Parathyroid adenoma (tissue), 2 donors: ENCODE measurements at regions not wholly inside any gene's neighbourhood (a gene's known extent, or its start where the extent isn't known, plus 50 kb on each side); places are given as distances from the start of the nearest gene placed in this dataset.
"Not testable (repeated sequence)": the region's sequence is repeated elsewhere in the genome, so short reads cannot be mapped to it uniquely, and the experiment has no call there.

Source experiments
- H2AFZ ChIP-seq: fragments of 300-600 bp; sonication (generic); one replicate; pipeline ENCODE4 v1.7.0; 2017; ENCODE audit warnings: antibody characterized with exemption, mild to moderate bottlenecking
- H3K27ac ChIP-seq: fragments of 300-600 bp; sonication (generic); one replicate; pipeline ENCODE4 v1.7.0; 2017
- H3K27me3 ChIP-seq: fragments of 300-600 bp; sonication (generic); one replicate; pipeline ENCODE4 v1.7.0; 2017; ENCODE audit warnings: low read length; ENCODE audit not compliant: control insufficient read depth, insufficient read depth
- H3K36me3 ChIP-seq: fragments of 300-600 bp; sonication (generic); one replicate; pipeline ENCODE4 v1.7.0; 2017; ENCODE audit warnings: low read length; ENCODE audit not compliant: control insufficient read depth, insufficient read depth
- H3K4me1 ChIP-seq: fragments of 300-600 bp; sonication (generic); one replicate; pipeline ENCODE4 v1.7.0; 2017; ENCODE audit warnings: control low read depth
- H3K4me2 ChIP-seq: fragments of 300-600 bp; sonication (generic); one replicate; pipeline ENCODE4 v1.7.0; 2017; ENCODE audit warnings: low read length
- H3K4me3 ChIP-seq: fragments of 300-600 bp; sonication (generic); one replicate; pipeline ENCODE4 v1.7.0; 2017; ENCODE audit warnings: low read depth, low read length
- H3K79me2 ChIP-seq: fragments of 300-600 bp; sonication (generic); one replicate; pipeline ENCODE4 v1.7.0; 2017; ENCODE audit warnings: control low read depth
- H3K9ac ChIP-seq: fragments of 300-600 bp; sonication (generic); one replicate; pipeline ENCODE4 v1.7.0; 2017; ENCODE audit warnings: mild to moderate bottlenecking
- H3K9me3 ChIP-seq: fragments of 300-600 bp; sonication (generic); one replicate; pipeline ENCODE4 v1.7.0; 2017; ENCODE audit warnings: low read length; ENCODE audit not compliant: control insufficient read depth
- CTCF ChIP-seq: fragments of 300-600 bp; sonication (generic); IDR thresholded peaks from one replicate; pipeline ENCODE4 v1.7.0; 2017; ENCODE audit warnings: antibody characterized with exemption, mild to moderate bottlenecking
- donor health status: primary hyperparathyroidism.

- no peak for TF ChIP-seq CTCF
- no peak overlapping the region for H3K4me2 ChIP-seq
- no peaks in the 10 kb centered on the region for H3K36me3 ChIP-seq
- no peak overlapping the region for H3K9ac ChIP-seq
- no peaks in the 10 kb centered on the region for H3K9me3 ChIP-seq
- H3K27ac ChIP-seq, result no peak overlapping the region
- H3K27me3 ChIP-seq, result no peaks in the 10 kb centered on the region
- no peaks in the 10 kb centered on the region for H3K79me2 ChIP-seq
- H3K4me1 ChIP-seq, result no peaks in the 10 kb centered on the region
- no peak overlapping the region for H2AFZ ChIP-seq
- no peak overlapping the region for H3K4me3 ChIP-seq
Observed at GRCh38 chr6:81886157-81886556, 133.7 kb upstream of the TENT5A start.

GRCh38 chr6:81881660-81882059 is 129.2 kb upstream of the TENT5A start:
- Histone ChIP-seq H3K4me2 (no peak overlapping the region), H3K36me3 (no peaks in the 10 kb centered on the region), H3K4me3 (no peak overlapping the region), H2AFZ (no peak overlapping the region), H3K9me3 (no peaks in the 10 kb centered on the region), H3K79me2 (no peaks in the 10 kb centered on the region), H3K9ac (no peak overlapping the region), H3K4me1 (no peaks in the 10 kb centered on the region), H3K27ac (no peak overlapping the region), H3K27me3 (no peaks in the 10 kb centered on the region)
- no peak for TF ChIP-seq CTCF

- no peak overlapping the region for H3K9ac ChIP-seq
- H3K27me3 ChIP-seq, result no peaks in the 10 kb centered on the region
- no peaks in the 10 kb centered on the region for H3K9me3 ChIP-seq
- no peak overlapping the region for H2AFZ ChIP-seq
- H3K27ac ChIP-seq, result no peak overlapping the region
- H3K4me1 ChIP-seq, result no peaks in the 10 kb centered on the region
- H3K4me2 ChIP-seq, result no peak overlapping the region
- H3K4me3 ChIP-seq, result no peak overlapping the region
- H3K36me3 ChIP-seq, result no peaks in the 10 kb centered on the region
- no peak for TF ChIP-seq CTCF
- no peaks in the 10 kb centered on the region for H3K79me2 ChIP-seq
Observed at GRCh38 chr6:81878479-81878878, 126.0 kb upstream of the TENT5A start.

GRCh38 chr6:81876971-81877370 is 124.5 kb upstream of the TENT5A start:
- Histone ChIP-seq H3K36me3 (no peaks in the 10 kb centered on the region), H3K9me3 (no peaks in the 10 kb centered on the region), H2AFZ (no peak overlapping the region), H3K79me2 (no peaks in the 10 kb centered on the region), H3K27ac (no peak overlapping the region), H3K27me3 (no peaks in the 10 kb centered on the region), H3K4me2 (no peak overlapping the region), H3K4me1 (no peaks in the 10 kb centered on the region), H3K4me3 (no peak overlapping the region), H3K9ac (no peak overlapping the region)
- TF ChIP-seq CTCF, result no peak

- Histone ChIP-seq H3K27ac (no peak overlapping the region), H2AFZ (no peak overlapping the region), H3K4me3 (no peak overlapping the region), H3K4me1 (no peaks in the 10 kb centered on the region), H3K9ac (no peak overlapping the region), H3K4me2 (no peak overlapping the region), H3K36me3 (no peaks in the 10 kb centered on the region), H3K79me2 (no peaks in the 10 kb centered on the region), H3K27me3 (no peaks in the 10 kb centered on the region), H3K9me3 (no peaks in the 10 kb centered on the region)
- no peak for TF ChIP-seq CTCF
Observed at GRCh38 chr6:81875782-81876293, 123.4 kb upstream of the TENT5A start.

GRCh38 chr6:81869749-81870508 is 117.4 kb upstream of the TENT5A start:
- H3K4me2 ChIP-seq, H3K27me3 ChIP-seq, H3K27ac ChIP-seq, H3K4me1 ChIP-seq, H2AFZ ChIP-seq, H3K79me2 ChIP-seq, H3K9ac ChIP-seq, H3K9me3 ChIP-seq, H3K4me3 ChIP-seq, H3K36me3 ChIP-seq: not testable (repeated sequence)
